GM19467 (cell line): ENCODE measurements at regions not wholly inside any gene's neighbourhood (a gene's known extent, or its start where the extent isn't known, plus 50 kb on each side); places are given as distances from the start of the nearest gene placed in this dataset.

Experiments
- ATAC-seq: cut with Tn5 transposase; IDR thresholded peaks from one replicate; pipeline ENCODE4 v1.9.1; 2021; ENCODE audit warnings: mild to moderate bottlenecking, moderate library complexity; ENCODE audit not compliant: unreplicated experiment

DNA sequence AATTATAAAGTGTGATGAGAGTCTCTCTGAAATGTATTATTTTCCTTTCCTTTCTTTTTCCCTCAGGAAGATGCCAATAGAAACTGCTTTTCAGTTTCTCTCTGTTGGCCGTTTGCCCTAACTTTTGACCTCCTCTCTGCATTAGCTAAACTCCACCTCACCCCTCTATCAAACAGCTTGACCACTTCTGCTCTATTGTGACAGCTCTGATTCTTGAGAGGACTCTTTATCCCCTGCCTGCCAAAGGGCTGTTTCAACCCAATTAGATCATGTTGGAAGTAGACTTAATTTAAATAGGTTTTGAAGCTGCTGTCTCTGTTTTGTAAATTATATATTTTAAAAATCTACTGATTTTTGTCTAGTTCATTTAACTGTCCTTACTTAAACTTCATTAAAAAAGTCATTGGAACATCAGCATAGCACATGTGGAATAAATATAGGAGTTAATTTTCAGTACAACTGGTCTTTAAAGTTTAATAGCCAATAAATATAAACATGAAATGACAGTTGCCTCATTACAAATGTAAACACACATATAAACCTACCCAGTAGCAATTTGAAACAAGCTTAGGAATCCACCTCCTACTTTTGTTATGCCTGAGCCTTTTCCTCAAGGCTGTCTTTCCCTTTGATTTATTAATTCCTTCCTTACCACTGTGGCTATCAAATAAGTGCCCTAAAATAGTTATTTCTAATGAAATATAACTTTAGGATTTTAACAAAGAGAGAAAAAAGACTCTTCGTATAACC lies 152.0 kb downstream of the CHRM3 start:
- no peak for ATAC-seq

DNA sequence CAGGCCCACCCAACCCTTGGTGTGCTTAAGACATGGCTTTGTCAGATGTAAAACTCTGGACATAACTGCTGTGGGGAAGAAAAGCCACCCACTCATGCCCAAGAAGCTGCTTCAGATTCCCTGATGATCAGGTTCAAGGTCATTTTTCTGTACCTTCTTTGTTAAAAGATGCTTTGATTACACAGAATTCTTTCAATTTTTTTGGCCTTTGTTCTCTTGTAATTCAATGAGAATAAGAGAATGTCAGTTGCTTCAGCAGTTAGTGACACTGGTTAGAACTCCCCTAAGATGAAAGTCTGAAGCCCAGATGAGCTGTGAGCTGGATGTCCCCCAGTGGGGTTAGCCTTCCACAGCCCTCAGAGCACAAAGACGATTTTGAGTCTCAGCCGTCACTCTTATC lies 152.7 kb downstream of the CHRM3 start:
- ATAC-seq: no peak

DNA sequence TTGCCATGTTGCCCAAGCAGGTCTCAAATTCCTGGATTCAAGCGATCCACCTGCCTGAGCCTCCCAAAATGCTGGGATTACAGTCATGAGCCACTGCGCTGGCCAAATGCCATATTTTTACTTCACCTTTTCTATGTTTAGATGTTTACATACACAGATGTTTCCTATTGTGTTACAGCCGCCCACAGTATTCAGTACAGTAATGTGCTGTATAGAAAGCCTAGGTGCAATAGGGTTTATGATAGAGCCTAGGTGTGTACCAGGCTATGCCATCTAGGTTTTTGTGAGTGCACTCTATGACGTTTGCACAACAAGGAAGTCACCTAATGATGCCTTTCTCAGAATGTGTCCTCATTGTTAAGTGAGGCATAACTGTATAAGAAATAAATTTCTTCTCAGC lies 153.4 kb downstream of the CHRM3 start:
- no peak for ATAC-seq

DNA sequence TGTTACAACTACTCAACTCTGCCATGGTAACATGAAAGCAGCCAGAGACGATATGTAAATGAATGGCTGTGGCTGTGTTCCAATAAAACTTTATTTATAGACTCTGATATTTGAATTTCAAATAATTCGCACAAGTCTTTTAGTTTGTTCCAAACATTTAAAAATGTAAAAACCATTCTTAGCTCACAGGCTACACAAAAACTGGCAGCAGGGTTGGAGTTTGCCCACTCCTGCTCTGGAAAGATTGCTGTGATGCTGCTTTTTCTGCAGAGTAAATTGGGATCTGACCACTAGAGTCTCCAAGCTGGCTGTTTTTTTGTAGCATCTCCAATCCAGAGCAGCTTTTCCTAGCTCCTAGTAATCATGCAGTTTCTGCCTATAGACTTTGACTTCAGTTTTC lies 157.5 kb downstream of the CHRM3 start:
- ATAC-seq: no peak

DNA sequence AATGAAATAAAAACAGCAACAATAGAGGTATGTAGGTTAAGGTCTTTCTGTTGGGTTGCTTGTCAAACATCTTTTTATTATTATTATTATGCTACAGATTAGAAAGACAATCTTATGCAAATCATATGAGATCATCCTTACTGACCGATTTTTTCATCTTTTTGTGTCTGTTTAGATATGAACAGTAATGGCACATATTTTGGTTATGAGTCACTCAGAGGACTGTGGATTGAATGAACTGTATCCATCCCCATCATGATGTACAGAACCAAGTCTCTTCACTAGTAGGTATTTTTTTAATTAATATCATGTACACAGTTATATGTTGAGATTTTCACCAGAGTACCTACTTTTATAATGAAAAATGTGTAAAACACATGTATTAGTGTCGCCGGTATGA lies 159.1 kb downstream of the CHRM3 start:
- ATAC-seq: no peak

DNA sequence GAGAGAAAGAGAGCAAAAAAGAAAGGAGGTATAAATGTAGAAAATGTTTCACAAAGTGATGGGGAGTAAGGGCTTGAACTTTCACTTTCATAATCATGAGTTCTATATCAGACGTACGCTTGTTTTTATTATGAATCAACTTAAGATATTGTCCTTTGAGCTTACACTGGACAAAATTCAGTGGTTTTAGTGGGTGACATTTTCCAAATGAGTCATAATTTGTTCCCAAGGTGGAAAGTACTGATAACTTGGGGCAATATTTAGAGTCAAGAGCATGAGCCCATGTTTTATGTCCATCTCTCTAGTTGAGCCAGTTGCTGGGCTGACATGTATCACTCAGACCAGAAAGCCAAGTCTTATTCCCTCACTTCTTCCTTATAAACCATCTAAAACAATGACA lies 161.6 kb downstream of the CHRM3 start:
- no peak for ATAC-seq

DNA sequence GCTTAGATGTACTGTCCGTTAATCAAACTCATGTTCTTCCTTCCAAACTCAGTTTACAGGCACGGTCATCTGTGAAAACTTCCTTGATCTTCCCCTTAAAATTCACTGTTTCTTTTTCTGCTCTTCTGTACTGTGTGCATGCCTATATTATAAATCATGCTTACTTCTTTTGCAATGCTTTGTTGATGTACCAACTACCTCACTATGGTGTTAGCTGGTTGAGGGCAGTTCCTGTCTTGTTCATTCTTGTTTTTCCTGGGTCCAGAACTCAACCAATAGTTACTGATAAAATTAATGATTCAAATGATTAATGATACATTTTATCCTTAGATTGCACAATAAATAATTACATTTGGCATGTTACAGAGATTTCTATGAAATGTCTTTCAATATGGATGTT lies 163.8 kb downstream of the CHRM3 start:
- no peak for ATAC-seq

DNA sequence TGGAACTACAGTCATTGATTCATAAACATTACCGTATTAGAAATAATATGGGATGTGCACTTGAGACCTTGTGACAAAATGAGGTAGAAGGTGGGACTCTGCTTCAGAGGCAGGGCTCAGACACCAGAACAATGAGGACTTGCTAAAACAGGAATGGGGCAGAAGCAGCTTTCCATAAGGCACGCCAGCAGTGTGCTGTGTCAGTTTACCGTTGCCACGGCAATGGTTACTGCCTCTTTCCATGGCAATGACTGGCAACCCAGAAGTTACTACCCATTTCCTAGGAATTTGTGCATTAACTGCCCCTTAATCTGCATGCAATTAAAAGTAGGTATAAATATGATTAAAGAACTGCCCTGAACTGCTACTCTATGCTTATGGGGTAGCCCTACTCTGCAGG lies 169.0 kb downstream of the CHRM3 start:
- ATAC-seq: no peak

DNA sequence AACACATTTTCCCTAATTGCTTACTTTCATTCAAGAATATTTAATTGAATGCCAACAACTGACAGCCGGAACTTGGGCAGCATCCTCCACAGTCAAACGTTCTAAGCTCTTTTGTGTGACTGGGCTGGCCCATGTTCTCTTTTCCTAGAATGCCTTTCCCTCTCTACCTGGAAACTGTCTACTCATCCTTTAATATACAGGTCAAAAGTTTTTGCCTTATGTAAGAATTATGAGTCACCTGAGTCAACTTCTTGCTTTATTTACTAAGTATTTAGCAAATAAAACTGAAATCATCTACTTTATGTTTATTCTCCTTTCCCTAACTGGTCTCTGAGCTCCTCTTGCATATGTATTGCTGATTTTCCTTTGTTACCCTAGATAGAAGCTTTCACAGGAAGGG lies 172.2 kb downstream of the CHRM3 start:
- no peak for ATAC-seq

DNA sequence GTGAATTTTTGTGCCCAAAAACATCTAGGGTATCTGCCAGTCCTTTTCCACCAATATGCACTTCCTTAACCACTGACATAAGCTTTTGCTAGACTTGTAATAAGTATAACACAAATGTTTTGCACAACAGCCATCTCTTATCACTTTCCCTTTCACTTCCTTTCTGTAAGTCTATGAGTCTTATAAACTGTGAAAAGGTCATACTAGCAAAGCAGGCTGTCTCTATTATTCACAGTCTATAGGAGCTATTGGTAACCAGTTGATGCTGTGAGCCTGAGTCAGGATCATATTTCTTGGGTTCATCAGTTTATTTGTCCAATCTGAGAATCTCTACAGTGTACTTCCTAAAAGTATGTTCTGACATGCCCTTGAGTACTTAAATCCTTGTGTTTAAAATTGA lies 172.6 kb downstream of the CHRM3 start:
- ATAC-seq: no peak

DNA sequence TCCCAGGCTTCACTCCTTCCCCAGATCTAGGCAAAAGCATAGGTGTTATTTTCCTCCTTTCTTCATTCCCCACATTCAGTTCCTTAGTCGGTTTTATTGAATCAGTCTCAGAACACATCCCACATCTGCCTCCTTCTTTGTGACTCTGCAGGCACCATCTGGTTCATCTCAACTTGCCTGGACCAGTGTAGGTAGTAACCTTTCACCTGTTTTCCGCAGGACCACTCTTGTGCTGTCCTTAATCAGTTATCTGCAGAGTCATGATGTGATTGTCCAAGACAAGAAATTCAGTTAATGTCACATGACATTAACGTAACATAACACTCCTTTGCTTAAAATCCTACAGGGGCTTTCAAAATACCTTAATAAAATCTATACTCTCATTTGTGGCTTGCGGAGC lies 174.6 kb downstream of the CHRM3 start:
- no peak for ATAC-seq

DNA sequence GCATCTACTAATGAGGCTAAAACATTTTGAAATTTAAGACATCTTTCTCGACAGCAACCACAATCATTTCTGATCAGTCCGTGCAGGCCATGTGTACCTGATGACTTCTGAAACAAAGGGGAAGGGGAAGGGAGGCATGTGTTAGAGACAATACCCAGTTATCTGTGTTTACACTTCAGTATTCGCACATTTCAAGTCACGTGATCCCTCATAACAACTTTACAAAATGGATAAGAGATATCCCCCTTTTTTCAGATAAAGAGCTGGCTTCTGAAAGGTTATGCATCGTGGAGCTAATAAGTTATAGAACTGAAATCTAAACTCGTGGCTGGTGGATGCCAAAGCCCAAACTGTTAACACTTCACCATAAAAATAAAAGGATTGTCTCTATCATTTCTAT lies 175.7 kb downstream of the CHRM3 start:
- ATAC-seq: no peak

DNA sequence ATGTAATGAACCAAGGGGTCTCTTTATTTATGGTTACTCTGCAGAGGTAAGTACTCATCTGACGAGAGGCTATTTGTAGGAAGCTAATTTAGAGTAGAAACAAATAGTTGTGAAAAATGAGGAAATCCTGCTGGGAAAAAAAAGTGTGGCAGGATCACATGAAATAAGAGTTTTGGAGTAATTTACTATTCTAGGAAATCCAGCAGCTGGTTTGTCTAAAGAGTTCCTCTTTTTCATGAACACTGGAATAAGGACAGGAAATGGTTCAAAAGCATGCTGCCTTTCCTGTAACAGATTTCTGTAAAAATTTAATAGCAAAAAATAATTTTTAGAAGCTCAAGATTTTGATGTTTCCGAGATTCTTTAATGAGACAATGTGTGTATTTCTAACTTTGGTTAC lies 177.3 kb downstream of the CHRM3 start:
- no peak for ATAC-seq

DNA sequence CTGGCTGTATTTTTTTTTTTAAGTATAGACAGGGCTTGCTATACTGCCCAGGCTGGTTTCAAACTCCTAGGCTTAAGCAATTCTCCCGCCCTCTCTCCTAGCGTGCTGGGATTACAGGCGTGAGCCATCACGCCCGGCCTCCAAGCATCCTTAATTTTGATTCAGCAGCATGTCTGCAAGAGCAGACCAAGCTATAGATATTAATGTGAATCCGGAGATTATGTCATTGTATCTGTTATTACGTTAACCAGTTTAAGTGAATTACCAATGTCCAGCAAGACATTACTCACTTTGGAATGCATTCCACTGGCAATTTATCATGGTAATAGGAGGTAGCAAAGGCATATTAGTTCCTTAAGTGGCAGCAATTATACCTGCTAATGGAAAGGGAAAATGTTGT lies 179.7 kb downstream of the CHRM3 start:
- no peak for ATAC-seq

DNA sequence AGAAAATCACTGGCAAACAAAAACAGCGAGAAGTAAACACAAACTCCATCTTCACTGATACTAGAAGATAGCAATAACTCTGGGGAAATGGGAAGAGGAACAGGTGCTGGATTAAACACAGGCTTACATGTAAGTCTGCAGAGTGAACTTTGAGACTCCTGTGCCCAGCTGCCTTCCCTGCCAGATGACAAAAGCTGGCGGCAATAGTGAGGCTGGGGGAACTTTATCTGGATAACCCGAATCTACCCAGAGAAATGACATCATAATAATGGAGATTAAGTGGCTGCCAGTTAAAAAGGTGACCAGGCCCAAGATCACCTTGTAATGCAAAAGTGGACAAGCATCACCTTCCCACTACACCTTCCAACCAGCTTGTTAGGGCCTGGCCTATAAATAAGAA lies 184.5 kb downstream of the CHRM3 start:
- no peak for ATAC-seq

DNA sequence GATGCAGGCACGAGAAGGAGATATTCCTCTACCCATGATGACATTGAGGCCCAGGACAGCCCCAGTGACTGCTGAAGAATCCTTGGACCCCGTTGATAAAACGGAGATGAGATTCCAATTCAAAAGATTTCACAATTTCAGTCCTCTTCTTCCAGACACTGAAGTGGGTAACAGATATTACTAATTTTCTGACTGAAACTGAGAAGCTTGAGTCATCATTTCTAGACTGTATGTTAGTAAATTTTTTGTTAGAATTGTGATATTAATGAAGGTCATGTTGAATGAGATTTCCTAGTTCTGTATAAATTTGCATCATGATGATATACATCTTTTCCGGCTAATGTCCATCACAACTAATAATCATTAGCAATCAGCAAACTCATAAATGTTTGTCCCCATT lies 185.8 kb downstream of the CHRM3 start:
- ATAC-seq: no peak

DNA sequence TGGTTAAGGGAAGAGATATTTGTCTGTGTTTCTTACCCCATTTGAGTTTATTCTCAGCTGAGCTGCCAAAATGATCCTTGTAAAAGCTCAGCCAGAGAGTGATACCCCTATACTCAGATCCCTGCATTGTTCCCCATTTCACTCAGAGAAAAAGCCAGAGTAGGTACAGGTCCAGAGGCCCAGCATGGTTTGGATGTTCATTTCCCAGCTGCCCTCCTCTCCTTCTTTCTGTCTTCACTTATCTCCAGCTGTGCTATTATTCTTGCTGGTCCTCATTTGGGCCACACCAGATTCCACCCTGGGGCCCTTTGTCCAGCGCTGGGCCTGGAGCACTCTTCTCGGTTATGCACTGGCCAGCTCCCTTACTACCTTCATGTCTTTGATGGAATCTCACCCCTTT lies 187.7 kb downstream of the CHRM3 start:
- no peak for ATAC-seq

DNA sequence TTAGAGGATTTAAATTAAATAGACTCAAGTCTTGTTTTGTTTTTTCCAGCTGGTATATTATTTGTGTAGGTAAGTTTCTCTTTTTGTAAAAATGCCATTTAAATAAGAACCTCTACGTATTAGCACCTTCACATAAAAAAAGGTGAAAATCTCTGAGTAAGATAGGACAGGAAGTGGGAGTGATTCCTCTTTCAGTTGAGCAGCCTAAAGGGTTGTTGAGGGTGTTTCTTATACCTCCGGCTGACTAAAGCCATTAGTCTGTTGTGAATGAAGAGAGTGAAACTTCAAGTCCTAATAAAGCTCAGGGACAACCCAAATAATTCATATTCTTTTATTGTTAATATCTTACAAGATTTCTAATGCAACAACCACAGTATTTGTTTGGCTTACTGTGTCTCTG lies 188.7 kb downstream of the CHRM3 start:
- ATAC-seq: no peak

DNA sequence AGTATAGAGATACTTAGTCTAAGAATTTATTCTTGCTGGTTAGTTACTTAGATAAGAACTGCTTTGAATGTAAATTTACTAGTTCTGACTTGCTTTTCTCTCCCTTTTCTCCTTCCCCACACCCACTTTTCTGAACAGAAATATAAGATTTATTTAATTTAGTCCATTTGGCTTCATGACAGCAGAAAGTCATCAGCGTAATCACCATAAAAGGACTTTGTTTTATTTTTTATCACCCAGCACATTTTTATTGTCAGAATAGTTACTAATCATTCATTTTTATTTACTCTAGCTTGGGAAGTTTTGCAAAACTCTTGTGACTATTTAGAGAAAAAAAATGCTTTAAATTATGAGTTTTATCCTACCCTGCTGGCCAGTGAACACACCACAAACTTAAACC lies 197.2 kb downstream of the CHRM3 start:
- no peak for ATAC-seq

DNA sequence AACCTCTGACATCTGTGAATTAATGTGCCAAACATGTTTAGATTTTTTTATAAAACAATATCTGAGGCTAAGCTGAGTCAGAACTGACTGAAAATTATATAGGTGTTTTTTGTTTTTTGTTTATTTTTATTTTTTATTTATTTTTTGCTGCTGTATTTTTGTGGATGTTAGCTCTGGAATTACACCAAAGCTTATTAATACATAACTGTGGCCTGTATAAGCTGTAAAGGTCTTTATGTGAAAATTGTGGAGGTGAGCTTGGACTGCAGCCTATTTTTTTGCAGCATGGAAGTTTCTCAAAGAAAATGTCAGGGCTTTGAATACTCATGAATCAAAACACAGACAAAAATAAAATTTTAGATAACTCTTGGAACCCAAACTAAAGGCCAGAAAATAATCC lies 199.8 kb downstream of the CHRM3 start:
- ATAC-seq: no peak

DNA sequence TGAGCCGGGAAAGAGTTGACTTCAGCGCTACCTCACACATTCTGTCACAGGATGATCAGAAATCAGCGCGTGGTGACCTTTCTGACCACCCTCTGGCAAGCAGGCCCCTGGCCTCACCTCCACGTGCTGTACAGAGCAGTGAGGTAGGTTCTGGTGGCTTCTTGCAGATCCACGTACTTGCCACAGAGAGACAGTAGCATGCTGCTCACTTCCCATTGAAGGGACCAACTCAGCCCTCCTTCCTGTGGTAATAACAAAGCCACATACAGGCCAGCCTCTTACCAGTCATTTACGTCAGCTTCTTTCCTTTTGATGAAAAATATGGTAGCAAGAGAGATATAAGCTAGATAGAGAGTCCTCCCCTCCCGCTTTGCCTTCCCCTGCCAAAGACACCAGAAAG lies 200.7 kb downstream of the CHRM3 start:
- no peak for ATAC-seq

DNA sequence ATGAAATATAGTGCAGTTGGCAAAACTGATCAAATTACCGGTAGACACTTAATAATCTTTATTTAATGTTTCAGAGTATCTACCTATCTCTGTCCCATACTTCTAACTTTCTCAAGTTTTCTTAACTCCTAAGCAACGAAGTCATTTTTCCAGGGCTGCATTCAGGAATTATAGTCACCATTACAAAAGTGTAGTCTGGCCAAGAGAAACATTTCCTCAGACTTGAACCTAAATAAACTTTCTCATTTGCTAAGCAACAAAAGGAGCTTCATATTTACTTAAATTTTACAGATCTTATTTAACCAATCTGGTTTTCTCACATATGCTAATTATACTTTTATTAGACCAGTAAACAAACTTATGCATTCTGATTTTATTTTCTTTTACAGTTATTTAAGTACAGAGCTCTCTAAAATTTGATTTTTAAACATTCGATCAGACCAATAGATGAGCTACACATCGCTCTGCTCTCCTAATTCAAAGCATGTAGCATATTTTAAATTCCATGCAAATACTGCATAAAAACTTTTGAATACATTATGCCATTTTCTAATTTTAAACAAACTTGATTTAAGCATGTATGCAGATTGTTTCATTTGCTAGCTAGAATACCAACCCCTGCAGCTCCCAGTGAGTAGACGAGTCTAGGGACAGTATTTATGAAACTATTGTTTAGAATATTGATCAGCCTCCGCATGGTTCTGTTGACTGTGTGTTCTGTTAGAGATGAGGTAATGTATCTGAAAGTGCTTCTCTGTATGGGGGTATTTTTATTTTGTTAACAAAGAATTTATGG lies 201.4 kb downstream of the CHRM3 start:
- no peak for ATAC-seq

DNA sequence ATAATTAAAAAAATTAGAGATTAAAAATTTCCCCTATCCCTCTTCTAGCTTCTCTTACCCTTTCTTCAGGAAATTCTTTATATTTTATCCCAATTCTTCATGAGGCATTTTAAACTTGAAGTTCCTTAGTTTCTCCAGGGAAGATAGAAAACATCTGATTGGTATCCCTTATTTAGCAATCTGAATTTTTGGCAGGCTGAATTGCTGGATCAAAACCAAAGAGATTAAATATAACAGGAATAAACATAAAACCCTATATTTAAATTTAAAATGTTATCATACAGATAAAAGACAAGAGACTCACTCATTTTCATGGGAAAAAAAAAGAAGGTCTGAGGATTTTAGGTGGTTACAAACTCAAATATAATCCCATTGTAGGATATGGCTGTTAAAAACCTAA lies 204.2 kb downstream of the CHRM3 start:
- ATAC-seq: no peak
